ENCODE measurements at regions not wholly inside any gene's neighbourhood (a gene's known extent, or its start where the extent isn't known, plus 50 kb on each side); places are given as distances from the start of the nearest gene placed in this dataset.

GRCh38 chr2:230614040-230614439, 98.6 kb upstream of the CAB39 start:
- TF ChIP-seq RAD21 (IDR thresholded peaks at IDR 0.05; ENCODE audit: low read depth): no peak
- no peak for TF ChIP-seq EGR1 (IDR thresholded peaks at IDR 0.05)
- TF ChIP-seq ZBTB7A (IDR thresholded peaks at IDR 0.05; ENCODE audit: low read depth): no peak
- no peak for TF ChIP-seq YY1 (IDR thresholded peaks at IDR 0.05; ENCODE audit: low read depth)
- TF ChIP-seq REST (IDR thresholded peaks at IDR 0.05; ENCODE audit: low read depth): no peak
- TF ChIP-seq NFIC (IDR thresholded peaks at IDR 0.05): no peak
- TF ChIP-seq CEBPB (IDR thresholded peaks at IDR 0.05): no peak
- no peak for TF ChIP-seq FOXM1 (IDR thresholded peaks at IDR 0.05; ENCODE audit: borderline replicate concordance, low read depth)
- TF ChIP-seq TEAD4 (IDR thresholded peaks at IDR 0.05): no peak
- TF ChIP-seq EP300 (IDR thresholded peaks at IDR 0.05; ENCODE audit: borderline replicate concordance): no peak
- no peak for TF ChIP-seq MAX (IDR thresholded peaks at IDR 0.05)

All from Ishikawa (cell line).